ENCODE measurements at regions not wholly inside any gene's neighbourhood (a gene's known extent, or its start where the extent isn't known, plus 50 kb on each side); places are given as distances from the start of the nearest gene placed in this dataset.

DNA sequence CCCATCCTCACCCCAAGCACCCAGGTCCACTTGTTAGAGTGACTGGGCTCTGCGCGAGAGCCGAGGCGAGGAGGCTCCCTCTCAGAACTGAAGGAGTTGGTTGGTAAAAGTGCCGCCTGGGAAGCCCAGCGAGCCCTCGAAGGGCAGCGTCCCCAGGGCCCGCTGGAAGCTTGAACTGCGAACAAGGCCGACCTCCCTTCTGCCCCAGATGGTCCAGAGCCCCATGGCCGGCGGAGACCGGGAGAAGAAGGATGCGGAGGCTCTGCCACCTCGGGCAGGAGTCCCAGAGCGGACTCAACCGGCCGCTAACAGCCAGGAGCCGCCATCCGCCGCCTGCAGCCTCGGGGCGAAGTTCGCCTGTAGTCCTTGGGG is 116.3 kb upstream of the TEX13C start:
- TF ChIP-seq, protein P1, sequence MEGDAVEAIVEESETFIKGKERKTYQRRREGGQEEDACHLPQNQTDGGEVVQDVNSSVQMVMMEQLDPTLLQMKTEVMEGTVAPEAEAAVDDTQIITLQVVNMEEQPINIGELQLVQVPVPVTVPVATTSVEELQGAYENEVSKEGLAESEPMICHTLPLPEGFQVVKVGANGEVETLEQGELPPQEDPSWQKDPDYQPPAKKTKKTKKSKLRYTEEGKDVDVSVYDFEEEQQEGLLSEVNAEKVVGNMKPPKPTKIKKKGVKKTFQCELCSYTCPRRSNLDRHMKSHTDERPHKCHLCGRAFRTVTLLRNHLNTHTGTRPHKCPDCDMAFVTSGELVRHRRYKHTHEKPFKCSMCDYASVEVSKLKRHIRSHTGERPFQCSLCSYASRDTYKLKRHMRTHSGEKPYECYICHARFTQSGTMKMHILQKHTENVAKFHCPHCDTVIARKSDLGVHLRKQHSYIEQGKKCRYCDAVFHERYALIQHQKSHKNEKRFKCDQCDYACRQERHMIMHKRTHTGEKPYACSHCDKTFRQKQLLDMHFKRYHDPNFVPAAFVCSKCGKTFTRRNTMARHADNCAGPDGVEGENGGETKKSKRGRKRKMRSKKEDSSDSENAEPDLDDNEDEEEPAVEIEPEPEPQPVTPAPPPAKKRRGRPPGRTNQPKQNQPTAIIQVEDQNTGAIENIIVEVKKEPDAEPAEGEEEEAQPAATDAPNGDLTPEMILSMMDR (IDR thresholded peaks at IDR 0.05; ENCODE audit: unreplicated experiment in 3 of 3), result no peak
- peak overlapping the region; percentile 89 to 95 (median 91) for H3K4me3 Mint-ChIP-seq
- H3K9me3 Mint-ChIP-seq, result no peaks in the 10 kb centered on the region
- no peaks in the 10 kb centered on the region for H3K36me3 Mint-ChIP-seq (ENCODE audit: low read depth)
- H3K27me3 Mint-ChIP-seq (ENCODE audit: low read depth), result peaks cover 57% of the 10 kb centered on the region
- H3K4me1 Mint-ChIP-seq, result peaks cover 16% of the 10 kb centered on the region
- H3K27ac Mint-ChIP-seq, result peak overlapping the region; percentile 39 to 72 (median 49)

DNA sequence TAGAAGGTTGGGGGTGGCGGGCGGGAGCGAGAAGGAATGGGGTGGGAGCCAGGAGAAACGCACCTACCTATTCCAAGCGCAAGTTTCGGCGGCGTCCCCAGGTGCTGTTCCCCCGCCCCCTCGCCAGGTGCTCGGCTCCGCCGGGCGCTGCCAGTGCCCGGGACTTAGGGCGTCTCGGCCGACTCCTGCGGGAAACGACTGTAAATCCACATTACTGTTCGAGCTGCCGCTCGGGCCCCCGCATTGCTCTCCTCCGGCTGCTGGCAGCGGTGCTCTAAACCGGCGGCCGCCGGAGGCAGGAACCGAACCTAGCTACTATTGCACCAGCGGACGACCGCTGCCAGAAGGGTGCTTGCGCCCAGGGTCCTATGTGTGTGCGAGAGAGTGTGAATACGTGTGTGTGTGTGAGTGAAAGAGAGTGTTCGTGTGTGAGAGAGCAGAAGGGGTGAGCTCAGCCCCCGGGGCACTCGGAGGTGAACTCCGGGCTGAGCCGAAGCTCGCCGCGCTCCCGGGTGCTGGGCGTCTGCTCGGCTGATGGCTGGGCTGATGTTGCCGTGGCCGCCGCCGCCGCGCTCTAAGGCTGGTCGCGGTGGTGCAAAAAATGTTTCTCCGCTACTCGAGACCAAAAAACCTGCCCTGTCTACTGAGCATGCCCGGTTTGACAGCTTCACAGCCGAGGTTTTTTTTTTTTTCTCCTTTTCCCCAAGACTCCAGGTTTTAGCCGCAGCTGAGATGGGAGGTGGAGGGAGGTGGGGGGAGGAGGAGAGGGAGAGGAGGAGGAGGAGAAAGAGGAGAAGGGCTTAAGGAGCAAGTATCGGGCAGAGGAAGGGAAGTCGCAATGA is 115.7 kb upstream of the TEX13C start:
- TF ChIP-seq, protein P1 (IDR thresholded peaks at IDR 0.05; ENCODE audit: unreplicated experiment in 3 of 3), result no peak
- peaks cover 16% of the 10 kb centered on the region for H3K4me1 Mint-ChIP-seq
- H3K27me3 Mint-ChIP-seq (ENCODE audit: low read depth), result peaks cover 54% of the 10 kb centered on the region

DNA sequence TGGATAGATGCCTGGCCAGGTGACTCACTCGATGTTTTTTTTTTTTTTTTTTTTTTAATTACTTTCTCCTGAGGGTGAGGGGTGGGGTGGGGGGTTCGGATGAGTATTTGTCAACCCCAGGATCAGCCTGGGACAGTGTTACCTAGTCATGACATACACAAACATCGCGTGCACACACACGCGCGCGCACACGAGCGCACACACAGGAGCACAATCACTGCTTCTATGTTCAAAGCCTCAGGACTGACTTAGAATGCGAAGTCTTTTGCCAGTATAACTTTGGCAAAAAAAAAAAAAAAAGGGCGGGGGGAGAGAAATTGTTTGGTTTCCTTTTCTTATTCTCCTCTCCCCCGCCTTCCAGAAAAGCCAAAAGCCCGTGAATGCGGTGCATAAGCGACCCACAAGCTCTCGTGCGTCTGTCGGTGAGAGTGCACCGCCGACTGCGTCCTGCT is 115.0 kb upstream of the TEX13C start:
- Mint-ChIP-seq H3K4me1 (peaks cover 16% of the 10 kb centered on the region), H3K4me3 (peak overlapping the region; percentile 89 to 95 (median 91)), H3K36me3 (ENCODE audit: low read depth) (no peaks in the 10 kb centered on the region), H3K27ac (peak overlapping the region; percentile 86 to 96 (median 90)), H3K27me3 (ENCODE audit: low read depth) (peaks cover 49% of the 10 kb centered on the region), H3K9me3 (no peaks in the 10 kb centered on the region)
- TF ChIP-seq, protein P1 (IDR thresholded peaks at IDR 0.05; ENCODE audit: unreplicated experiment in 3 of 3), result peak in 1 of 3 experiments; percentile 19

More for the DNA sequence above, 115.7 kb upstream of the TEX13C start:
- H3K27ac Mint-ChIP-seq, result peak overlapping the region; percentile 86 to 96 (median 90)
- peak overlapping the region; percentile 89 to 95 (median 91) for H3K4me3 Mint-ChIP-seq
- H3K9me3 Mint-ChIP-seq, result no peaks in the 10 kb centered on the region
- no peaks in the 10 kb centered on the region for H3K36me3 Mint-ChIP-seq (ENCODE audit: low read depth)

DNA sequence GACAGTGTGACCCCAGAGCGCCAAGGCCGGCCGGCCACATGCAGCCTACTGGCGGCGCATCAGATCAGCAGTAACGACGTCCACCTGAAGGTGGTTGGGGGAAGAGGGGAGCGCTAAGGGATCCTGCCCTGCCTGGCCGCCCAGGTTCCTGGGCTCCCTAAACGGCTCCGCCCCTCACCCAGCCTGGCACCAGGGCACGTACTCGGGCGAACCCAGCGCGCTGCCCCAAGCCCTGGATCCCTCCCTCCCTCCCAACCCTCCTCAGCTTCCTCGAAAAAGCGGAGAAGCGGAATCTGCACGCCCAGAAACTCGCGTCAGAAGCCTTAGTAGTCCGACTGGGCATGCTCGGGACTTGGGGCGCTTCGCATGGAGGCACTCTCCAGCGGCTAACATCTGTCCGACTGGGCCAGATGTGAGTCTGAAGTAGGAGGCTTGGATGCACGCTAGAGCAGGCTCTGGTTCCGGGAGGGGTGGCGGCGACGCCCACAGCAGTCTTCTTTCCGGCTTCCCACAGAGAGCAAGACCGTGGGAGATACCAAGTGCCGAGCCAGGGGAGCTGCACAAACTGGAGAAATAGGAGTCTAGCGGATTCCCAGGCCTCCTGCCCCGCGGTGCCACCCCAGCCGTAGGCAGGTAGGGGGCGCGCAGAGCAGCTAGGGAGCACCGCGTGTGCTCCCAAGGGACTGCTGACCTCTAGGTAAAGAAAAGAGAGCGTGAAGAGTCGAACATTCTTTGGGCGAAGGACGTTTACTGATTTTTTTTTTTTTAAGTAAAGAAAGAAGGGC is 114.3 kb upstream of the TEX13C start:
- peak overlapping the region; percentile 86 to 96 (median 91) for H3K27ac Mint-ChIP-seq
- H3K27me3 Mint-ChIP-seq (ENCODE audit: low read depth), result peaks cover 46% of the 10 kb centered on the region
- H3K9me3 Mint-ChIP-seq, result no peaks in the 10 kb centered on the region
- peak overlapping the region; percentile 89 to 95 (median 91) for H3K4me3 Mint-ChIP-seq
- peaks cover 16% of the 10 kb centered on the region for H3K4me1 Mint-ChIP-seq
- TF ChIP-seq, protein P1 (IDR thresholded peaks at IDR 0.05; ENCODE audit: unreplicated experiment in 3 of 3), result peak in 1 of 3 experiments; percentile 42
- no peaks in the 10 kb centered on the region for H3K36me3 Mint-ChIP-seq (ENCODE audit: low read depth)

DNA sequence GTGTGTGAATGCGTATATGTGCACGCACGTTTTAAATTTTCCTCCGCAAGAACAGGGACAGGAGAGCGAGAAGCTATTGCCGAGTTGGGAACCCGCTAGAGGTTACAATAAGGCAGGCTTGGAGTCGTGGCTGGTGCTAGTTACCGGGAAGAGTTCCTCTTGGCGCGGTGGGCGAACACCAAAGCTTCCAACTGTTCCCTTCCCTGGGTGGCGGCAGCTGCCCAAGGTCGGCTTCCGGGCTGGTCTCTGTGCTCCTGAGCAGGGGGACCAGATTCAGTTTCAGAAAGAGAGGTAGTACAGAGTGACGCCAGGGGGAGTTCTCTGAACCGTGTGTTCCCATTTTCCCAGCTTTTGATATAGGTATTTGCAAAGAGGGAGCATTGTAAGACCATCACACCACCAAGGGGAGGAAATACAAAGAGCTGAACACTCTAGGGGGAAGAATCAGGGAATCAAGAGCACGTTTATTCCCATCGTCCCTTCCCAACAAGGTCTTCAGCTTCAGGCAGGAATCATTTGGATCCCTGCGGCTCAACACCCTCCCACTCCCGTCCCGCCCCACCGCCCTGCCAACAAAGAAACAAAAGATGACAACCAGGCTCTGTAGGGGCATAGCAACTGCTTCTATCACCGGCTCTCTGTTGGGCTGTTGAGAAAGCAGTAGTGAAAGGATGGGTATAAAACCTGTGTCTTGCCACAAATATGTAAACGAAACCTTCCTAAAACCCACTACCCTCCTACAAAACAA is 113.6 kb upstream of the TEX13C start:
- no peaks in the 10 kb centered on the region for H3K9me3 Mint-ChIP-seq
- H3K4me1 Mint-ChIP-seq, result peaks cover 16% of the 10 kb centered on the region
- H3K4me3 Mint-ChIP-seq, result peak overlapping the region; percentile 89 to 95 (median 91)
- TF ChIP-seq, protein P1 (IDR thresholded peaks at IDR 0.05; ENCODE audit: unreplicated experiment in 3 of 3), result peak in 2 of 3 experiments; percentile 11 to 13
- peak overlapping the region; percentile 86 to 96 (median 91) for H3K27ac Mint-ChIP-seq
- no peaks in the 10 kb centered on the region for H3K36me3 Mint-ChIP-seq (ENCODE audit: low read depth)
- H3K27me3 Mint-ChIP-seq (ENCODE audit: low read depth), result peaks cover 42% of the 10 kb centered on the region
